H1 (cell line): ENCODE measurements at regions not wholly inside any gene's neighbourhood (a gene's known extent, or its start where the extent isn't known, plus 50 kb on each side); places are given as distances from the start of the nearest gene placed in this dataset.

ENCODE experiments used
- EZH2 ChIP-seq: fragments of 200-600 bp; sonication (generic); IDR thresholded peaks from 2 replicates; pipeline ENCODE4 v1.7.1; 2012; ENCODE audit warnings: low read depth, mild to moderate bottlenecking, moderate library complexity, low read length, inconsistent platforms; ENCODE audit not compliant: severe bottlenecking
- POLR2A ChIP-seq, 2 experiments: IDR thresholded peaks; 1 replicate in 1 of 2; 2 replicates in 1 of 2; pipeline ENCODE4 v1.6.1; 2011; ENCODE audit warnings: low read depth in 2 of 2, low read length in 2 of 2, mild to moderate bottlenecking in 2 of 2; ENCODE audit errors: control extremely low read depth in 1 of 2
- TF ChIP-seq, protein P1 (sequence below): IDR thresholded peaks from 2 replicates; pipeline ENCODE4 v1.6.1; 2012; ENCODE audit warnings: inconsistent platforms
- TF ChIP-seq, protein P2 (sequence below), 3 experiments: IDR thresholded peaks; 1 replicate in 2 of 3; 2 replicates in 1 of 3; pipeline versions ENCODE4 v1.5.1 to v1.6.1; 2011; ENCODE audit warnings: low read length in 3 of 3, mild to moderate bottlenecking in 3 of 3, inconsistent platforms in 2 of 3, low read depth in 1 of 3, moderate library complexity in 1 of 3; ENCODE audit not compliant: insufficient read depth in 1 of 3; ENCODE audit errors: control extremely low read depth in 1 of 3

DNA sequence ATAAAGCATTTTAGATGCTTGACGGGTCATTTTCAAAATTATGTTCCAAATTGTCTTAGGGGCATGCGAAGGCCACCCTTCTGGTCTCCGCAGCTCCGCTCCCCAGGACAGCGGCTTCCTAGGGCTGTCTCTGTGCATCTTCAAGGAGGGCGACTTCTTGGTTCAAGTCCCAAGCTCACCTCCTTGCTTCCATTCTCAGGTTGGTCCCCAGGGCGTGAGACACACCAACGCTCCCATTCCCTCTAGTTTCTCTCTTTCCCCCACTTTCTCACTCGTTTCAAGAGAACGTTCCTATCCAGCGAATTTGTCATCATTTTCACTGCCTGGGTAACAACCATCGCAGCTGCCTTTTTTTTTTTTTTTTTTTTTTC lies 109.4 kb upstream of the CCND2 start:
- no peak for TF ChIP-seq POLR2A (IDR thresholded peaks at IDR 0.05; ENCODE audit: control extremely low read depth in 1 of 2, low read depth in 2 of 2, low read length in 2 of 2)
- TF ChIP-seq, protein P1, sequence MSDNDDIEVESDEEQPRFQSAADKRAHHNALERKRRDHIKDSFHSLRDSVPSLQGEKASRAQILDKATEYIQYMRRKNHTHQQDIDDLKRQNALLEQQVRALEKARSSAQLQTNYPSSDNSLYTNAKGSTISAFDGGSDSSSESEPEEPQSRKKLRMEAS: no peak
- TF ChIP-seq, protein P2, sequence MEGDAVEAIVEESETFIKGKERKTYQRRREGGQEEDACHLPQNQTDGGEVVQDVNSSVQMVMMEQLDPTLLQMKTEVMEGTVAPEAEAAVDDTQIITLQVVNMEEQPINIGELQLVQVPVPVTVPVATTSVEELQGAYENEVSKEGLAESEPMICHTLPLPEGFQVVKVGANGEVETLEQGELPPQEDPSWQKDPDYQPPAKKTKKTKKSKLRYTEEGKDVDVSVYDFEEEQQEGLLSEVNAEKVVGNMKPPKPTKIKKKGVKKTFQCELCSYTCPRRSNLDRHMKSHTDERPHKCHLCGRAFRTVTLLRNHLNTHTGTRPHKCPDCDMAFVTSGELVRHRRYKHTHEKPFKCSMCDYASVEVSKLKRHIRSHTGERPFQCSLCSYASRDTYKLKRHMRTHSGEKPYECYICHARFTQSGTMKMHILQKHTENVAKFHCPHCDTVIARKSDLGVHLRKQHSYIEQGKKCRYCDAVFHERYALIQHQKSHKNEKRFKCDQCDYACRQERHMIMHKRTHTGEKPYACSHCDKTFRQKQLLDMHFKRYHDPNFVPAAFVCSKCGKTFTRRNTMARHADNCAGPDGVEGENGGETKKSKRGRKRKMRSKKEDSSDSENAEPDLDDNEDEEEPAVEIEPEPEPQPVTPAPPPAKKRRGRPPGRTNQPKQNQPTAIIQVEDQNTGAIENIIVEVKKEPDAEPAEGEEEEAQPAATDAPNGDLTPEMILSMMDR (IDR thresholded peaks at IDR 0.05; ENCODE audit: control extremely low read depth in 1 of 3, insufficient read depth in 1 of 3, low read depth in 1 of 3, low read length in 3 of 3): no peak
- no peak for TF ChIP-seq EZH2
